NCI-H69 (cell line): ENCODE measurements at regions not wholly inside any gene's neighbourhood (a gene's known extent, or its start where the extent isn't known, plus 50 kb on each side); places are given as distances from the start of the nearest gene placed in this dataset.

Experiments
- DNase-seq: peaks from one replicate; lab custom pipeline; 2025; lab: John Stamatoyannopoulos, UW

GRCh38 chr17:69719474-69720048, 305.1 kb downstream of the MAP2K6 start:
- DNase-seq = no peak

DNA sequence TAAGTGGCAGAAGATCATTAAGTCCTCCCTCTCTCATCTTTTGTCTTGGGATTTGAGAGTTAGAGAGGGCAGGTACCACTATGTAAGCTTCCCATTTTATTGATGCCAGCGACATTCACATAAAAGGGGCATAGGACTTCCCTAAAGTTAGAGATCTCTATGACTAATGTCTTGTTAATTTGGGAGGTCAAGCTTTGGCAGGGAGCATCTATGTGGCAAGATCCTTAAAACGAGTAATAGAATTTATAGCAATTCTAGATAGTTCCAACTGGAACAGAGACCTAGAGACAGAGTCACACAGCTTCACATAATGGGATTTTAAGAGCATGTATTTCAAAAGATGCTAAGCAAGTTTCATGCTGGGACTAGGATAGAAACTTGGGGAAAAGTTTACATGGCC, 308.0 kb downstream of the MAP2K6 start:
- DNase-seq = no peak

- peak; percentile 33 for DNase-seq
Observed at GRCh38 chr17:69723316-69723715, 308.8 kb downstream of the MAP2K6 start.

DNA sequence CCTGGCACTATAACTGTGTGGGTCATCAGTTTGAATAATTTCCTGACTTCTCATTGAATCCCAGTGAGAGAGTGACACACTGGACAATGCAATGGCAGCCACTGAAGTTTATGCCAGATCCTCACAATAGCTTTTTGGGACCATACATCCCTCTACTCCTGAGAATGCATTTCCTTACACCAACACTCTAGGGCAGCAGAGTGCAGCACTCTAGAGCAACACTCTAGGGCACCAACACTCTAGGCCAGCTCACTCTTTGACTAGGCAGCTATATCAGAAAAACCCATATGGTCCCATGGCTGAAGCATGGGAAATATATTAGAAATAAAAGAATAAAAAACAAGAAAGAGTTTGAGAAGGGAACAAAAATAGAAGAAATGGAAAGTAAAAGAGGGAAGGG, 309.2 kb downstream of the MAP2K6 start:
- peak; percentile 32 for DNase-seq

GRCh38 chr17:69724238-69724637, 309.7 kb downstream of the MAP2K6 start:
- no peak for DNase-seq

GRCh38 chr17:69725146-69725545, 310.6 kb downstream of the MAP2K6 start:
- DNase-seq = no peak

DNA sequence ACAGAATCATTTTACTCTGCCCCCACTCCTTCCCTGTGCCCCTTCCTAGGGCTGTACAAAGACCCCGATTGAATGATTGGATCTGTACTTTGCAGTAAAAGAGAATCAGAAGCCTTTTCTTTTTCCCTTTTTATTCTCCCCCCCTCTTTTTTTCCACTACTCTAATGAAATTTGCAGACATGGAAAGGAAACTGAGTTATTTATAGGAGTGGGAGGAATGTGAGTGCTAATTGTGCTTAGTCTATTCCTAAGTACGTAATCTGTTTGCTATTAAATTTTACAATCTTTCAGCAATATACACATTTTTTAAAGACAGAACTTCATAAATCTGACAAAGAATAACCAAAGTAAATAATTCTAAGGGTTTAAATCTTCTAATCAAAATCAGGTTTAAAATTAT, 314.3 kb downstream of the MAP2K6 start:
- DNase-seq = no peak

GRCh38 chr17:69729944-69730343, 315.4 kb downstream of the MAP2K6 start:
- DNase-seq = no peak

DNA sequence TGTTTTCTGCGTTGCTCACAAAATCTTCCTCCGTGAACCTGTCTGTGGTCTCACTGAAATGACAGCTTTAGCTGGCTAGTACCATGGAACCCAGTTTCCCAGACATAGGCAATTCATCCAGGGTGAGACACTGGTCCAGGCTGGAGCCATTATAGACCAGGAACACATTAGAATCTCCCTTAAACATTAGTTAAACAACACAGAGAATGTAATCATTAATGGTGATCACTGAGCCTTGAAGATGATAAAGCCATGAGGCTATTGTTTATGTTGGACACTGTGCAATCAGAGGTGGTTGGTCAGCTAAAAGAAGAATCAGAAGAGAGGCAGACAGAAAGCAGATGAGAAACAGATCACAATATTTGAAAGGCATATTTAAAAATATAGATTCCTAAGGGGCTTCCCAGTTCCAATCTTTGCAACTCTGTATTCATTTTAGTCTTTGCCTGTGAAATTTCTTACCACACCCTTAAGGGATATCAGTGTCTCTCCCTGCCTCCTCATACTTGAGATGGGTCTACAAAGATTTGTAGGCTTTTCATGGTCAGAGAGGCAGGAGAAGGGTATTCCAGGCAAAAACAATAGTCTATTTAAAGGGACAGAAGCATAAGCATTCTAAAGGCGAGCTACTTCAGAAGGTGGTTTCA, 317.9 kb downstream of the MAP2K6 start:
- DNase-seq = no peak

DNA sequence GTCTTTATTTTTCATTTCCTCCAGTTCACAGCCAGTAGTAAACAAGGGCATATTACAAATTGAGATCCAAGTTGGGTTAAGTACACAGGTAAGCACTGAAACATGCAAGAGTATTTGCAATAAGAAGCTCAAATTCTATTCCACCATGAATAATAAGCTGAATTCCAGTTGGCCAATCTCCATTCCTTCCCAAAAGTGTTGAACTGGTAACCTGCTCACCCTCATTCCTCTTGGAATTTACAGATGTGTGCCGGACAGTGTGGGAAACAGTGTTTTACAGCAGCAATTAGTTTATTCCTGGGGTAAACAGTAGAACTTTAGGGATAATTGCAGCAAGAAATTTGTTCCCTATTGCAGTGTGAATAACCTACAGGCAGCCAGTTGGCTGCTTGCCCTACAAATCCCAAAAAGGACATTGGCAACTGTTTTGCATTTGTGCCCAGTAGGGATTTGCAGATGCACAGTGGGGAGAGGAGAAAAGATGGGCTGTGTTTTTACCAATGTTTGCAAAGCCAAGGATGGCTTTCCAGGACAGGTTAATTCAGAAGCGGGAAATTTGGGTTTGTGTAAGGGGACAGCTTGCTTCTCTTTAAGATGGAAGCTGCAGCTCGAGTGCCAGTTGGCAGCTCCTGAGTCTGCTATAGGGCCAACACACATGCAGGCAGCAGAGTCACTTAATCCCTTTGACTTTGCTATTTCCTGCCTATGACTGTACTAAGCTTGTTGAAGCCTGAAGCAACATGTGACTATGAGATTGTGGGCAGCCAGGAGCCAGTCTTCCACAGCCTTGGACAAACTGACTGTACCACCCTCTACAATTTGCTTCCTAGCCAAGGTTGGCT, 318.9 kb downstream of the MAP2K6 start:
- peak; percentile 51 for DNase-seq

GRCh38 chr17:69734656-69735055, 320.2 kb downstream of the MAP2K6 start:
- DNase-seq = no peak

- no peak for DNase-seq
Observed at GRCh38 chr17:69735285-69735684, 320.8 kb downstream of the MAP2K6 start.

DNA sequence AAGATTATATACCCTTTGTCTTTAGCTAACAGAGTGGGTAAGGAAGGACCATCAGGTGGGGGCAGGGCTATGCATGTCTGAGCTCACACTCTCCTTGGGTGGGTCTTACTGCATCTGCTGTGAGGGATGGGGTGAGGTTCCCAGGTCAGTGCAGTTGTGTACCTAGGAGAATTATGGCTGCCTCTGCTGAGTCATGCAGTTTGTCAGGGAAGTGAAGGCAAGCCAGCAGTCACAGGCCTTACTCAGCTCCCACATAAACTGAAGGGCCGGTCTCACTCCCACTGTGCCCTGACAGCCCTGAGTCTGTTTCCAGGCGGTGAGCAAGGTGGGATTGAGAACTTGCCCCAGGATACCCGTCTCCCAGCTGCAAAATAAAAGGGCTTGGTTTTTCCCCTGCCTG, 328.6 kb downstream of the MAP2K6 start:
- no peak for DNase-seq

DNA sequence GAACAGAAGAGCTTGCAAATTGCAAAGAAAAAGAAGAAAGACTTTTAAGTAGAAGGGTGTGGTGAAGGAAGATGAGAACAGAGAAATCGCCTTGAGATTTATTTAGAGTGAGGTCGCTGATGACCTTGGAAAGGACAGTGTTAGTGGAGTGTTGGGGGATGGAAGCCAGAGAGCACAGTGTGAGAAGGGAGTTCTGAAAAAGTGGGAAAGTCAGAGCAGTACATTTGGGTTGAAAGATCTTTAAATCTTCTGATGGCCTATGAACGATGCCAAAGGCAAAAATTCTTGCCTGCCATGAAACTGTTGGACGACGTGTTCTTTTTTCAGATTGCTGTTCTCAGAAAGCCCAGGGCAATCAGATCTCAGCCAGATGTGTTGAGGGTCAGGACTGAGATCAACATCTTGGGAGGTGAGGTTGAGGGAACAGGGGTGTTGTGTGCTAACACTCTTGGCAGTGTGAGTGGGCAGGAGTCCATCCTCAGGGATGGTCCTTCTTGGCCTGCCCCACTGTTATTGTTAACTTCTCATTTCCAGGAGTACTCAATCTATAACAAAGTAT, 330.1 kb downstream of the MAP2K6 start:
- no peak for DNase-seq

GRCh38 chr17:69749911-69750310, 325.1 kb upstream of the KCNJ16 start:
- no peak for DNase-seq

GRCh38 chr17:69757688-69758430, 317.2 kb upstream of the KCNJ16 start:
- DNase-seq = no peak

- DNase-seq = no peak
Observed at GRCh38 chr17:69760562-69760961, 314.5 kb upstream of the KCNJ16 start.

GRCh38 chr17:69761011-69761410, 314.0 kb upstream of the KCNJ16 start:
- DNase-seq = no peak

DNA sequence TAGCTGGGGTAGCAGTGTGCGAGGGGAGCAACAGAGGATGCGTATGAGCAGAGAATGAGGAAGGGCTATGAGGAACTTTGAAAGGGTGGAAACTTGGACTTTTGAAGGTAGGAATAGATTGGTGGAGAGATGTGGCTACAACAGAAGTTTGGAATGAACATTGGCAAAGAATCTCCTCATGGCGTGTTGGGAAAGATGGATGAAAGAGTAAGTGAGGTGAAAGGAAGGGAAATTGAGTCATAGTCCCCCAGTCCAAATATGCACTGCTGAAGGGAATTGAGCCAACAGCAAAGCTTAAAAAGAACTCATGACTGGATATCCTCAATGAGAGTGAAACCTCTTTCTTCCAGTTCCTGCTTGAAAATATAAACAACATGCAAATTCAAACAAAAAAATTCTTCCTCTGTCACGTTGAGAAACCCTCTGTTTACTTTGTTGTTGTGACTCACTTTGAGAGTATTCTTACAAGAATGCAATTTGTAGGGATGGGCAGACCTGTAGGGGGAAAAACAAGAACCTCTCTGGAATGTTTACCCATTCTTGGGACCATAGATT, 313.2 kb upstream of the KCNJ16 start:
- DNase-seq = no peak

GRCh38 chr17:69762359-69762758, 312.7 kb upstream of the KCNJ16 start:
- no peak for DNase-seq

DNA sequence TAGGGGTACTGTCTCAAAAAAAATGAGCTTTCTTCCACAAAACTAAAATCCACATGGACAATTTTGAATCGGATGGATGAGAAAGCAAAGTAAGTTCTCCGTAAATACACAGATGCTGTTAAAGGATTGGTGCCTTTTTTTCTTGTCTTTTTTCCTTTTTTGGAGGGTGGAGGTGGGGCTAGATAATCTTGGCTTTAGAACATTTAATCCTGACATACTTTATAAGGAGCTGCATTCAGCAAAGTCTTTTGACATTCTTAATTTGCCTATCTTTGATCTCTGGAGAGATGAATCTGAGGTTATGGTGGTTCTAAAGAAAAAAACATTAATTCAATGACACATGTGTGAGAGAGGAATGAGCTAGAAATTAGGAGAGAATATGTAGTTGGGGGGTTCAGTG, 312.3 kb upstream of the KCNJ16 start:
- DNase-seq = no peak

GRCh38 chr17:69763503-69763902, 311.5 kb upstream of the KCNJ16 start:
- no peak for DNase-seq
